ENCODE measurements at regions not wholly inside any gene's neighbourhood (a gene's known extent, or its start where the extent isn't known, plus 50 kb on each side); places are given as distances from the start of the nearest gene placed in this dataset.

DNA sequence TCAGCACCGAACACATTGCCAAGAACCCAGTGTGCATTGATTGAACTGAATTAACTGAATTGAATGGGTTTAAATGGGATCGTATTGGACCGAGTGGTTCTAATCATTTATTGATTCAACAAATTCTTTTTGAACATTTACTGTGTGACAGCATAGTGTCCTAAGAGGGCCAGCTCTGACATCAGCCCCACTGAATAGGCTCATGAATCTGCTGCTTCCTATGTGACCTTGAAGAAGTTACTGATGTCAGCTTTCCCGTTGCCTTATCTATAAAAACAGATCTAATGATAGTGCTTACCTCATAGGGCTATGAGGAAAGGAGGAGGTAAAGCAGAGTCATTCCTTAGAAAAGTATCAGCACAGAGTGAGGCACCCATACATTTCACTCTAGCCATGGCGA is 226.3 kb downstream of the CBLN1 start:
- ATAC-seq (ENCODE audit: low read depth) = no peak
- no peak for DNase-seq
- H2AFZ ChIP-seq (ENCODE audit: insufficient read depth, low read depth, low read length, poor library complexity, severe bottlenecking) = no peak overlapping the region
- H3K27ac Mint-ChIP-seq = no peak overlapping the region
- no peaks in the 10 kb centered on the region for H3K4me1 ChIP-seq (ENCODE audit: control insufficient read depth in 2 of 2, insufficient read depth in 2 of 2, low read length in 2 of 2)
- H3K27me3 Mint-ChIP-seq = no peaks in the 10 kb centered on the region
- H3K9ac ChIP-seq (ENCODE audit: low read length) = no peak overlapping the region
- no peaks in the 10 kb centered on the region for H3K79me2 ChIP-seq (ENCODE audit: control insufficient read depth, insufficient read depth, low read length)
- H4K20me1 ChIP-seq (ENCODE audit: control insufficient read depth, insufficient read depth, low read length, poor library complexity, severe bottlenecking) = no peaks in the 10 kb centered on the region
- H3K4me1 Mint-ChIP-seq = peaks cover 2% of the 10 kb centered on the region
- no peak overlapping the region for H3K4me3 Mint-ChIP-seq
- no peaks in the 10 kb centered on the region for H3K27me3 ChIP-seq (replicated peaks in 1 of 4; ENCODE audit: control extremely low read depth in 1 of 4, control insufficient read depth in 3 of 4, insufficient read depth in 4 of 4, low read length in 3 of 4)
- ChIA-PET POLR2A (no interaction called here), CTCF (no interaction called here)
- no CpG with 5 or more reads among the region's 5 CpGs for WGBS (ENCODE audit: insufficient coverage)
- H3K9me3 ChIP-seq (ENCODE audit: control extremely low read depth in 1 of 3, control insufficient read depth in 2 of 3, insufficient read depth in 1 of 3, low read length in 2 of 3) = peaks cover 0 to 5% (median 0%) of the 10 kb centered on the region in 3 donors
- no peaks in the 10 kb centered on the region for H3K9me3 Mint-ChIP-seq (ENCODE audit: insufficient read depth)
- no peaks in the 10 kb centered on the region for H3K36me3 ChIP-seq (replicated peaks in 1 of 2; ENCODE audit: control extremely low read depth in 1 of 2, control insufficient read depth in 1 of 2, extremely low read depth in 1 of 2, insufficient read depth in 2 of 2, low read length in 1 of 2)
- no peak overlapping the region for H3K4me3 ChIP-seq (ENCODE audit: control extremely low read depth in 1 of 5, extremely low read depth in 1 of 5, insufficient read depth in 1 of 5, low read depth in 2 of 5, low read length in 4 of 5)
- TF ChIP-seq, protein P1, sequence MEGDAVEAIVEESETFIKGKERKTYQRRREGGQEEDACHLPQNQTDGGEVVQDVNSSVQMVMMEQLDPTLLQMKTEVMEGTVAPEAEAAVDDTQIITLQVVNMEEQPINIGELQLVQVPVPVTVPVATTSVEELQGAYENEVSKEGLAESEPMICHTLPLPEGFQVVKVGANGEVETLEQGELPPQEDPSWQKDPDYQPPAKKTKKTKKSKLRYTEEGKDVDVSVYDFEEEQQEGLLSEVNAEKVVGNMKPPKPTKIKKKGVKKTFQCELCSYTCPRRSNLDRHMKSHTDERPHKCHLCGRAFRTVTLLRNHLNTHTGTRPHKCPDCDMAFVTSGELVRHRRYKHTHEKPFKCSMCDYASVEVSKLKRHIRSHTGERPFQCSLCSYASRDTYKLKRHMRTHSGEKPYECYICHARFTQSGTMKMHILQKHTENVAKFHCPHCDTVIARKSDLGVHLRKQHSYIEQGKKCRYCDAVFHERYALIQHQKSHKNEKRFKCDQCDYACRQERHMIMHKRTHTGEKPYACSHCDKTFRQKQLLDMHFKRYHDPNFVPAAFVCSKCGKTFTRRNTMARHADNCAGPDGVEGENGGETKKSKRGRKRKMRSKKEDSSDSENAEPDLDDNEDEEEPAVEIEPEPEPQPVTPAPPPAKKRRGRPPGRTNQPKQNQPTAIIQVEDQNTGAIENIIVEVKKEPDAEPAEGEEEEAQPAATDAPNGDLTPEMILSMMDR (IDR thresholded peaks at IDR 0.05) = no peak
- TF ChIP-seq EZH2 (IDR thresholded peaks at IDR 0.05; ENCODE audit: borderline replicate concordance, insufficient read depth, low read depth, low read length, poor library complexity, severe bottlenecking) = no peak
- no peak overlapping the region for H3K4me2 ChIP-seq (replicated peaks; ENCODE audit: low read depth, low read length, poor library complexity, severe bottlenecking)
- no peak overlapping the region for H3K27ac ChIP-seq (ENCODE audit: low read length in 2 of 2)
- intact Hi-C loops (cut with micrococcal nuclease) = no loop called here

DNA sequence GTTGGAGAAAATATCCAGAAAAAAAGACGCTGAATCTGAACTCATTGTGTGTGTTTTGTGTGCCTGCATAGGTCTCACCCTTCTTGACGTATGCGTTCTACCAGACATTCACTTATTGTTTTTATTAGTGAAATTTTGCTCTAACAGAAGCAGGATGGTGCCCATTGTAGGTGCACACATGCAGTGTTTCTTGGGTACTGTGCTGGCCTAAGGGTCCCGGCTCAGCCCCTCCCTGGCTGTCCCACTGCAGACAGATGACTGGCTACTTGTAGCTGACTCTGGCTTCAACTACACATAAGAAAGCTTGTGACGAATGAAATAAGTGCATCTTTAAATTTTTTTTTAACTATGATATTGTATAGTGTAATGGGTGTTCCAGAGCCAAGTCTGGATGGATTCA is 227.0 kb downstream of the CBLN1 start:
- CTCF ChIA-PET = no interaction called here
- Histone ChIP-seq H3K4me1 (ENCODE audit: control insufficient read depth in 2 of 2, insufficient read depth in 2 of 2, low read length in 2 of 2) (no peaks in the 10 kb centered on the region), H3K4me2 (replicated peaks; ENCODE audit: low read depth, low read length, poor library complexity, severe bottlenecking) (no peak overlapping the region), H3K79me2 (ENCODE audit: control insufficient read depth, insufficient read depth, low read length) (no peaks in the 10 kb centered on the region), H4K20me1 (ENCODE audit: control insufficient read depth, insufficient read depth, low read length, poor library complexity, severe bottlenecking) (no peaks in the 10 kb centered on the region), H3K9me3 (ENCODE audit: control extremely low read depth in 1 of 3, control insufficient read depth in 2 of 3, insufficient read depth in 1 of 3, low read length in 2 of 3) (peaks cover 0 to 5% (median 0%) of the 10 kb centered on the region in 3 donors), H3K4me3 (ENCODE audit: control extremely low read depth in 1 of 5, extremely low read depth in 1 of 5, insufficient read depth in 1 of 5, low read depth in 2 of 5, low read length in 4 of 5) (no peak overlapping the region), H2AFZ (ENCODE audit: insufficient read depth, low read depth, low read length, poor library complexity, severe bottlenecking) (no peak overlapping the region), H3K36me3 (replicated peaks in 1 of 2; ENCODE audit: control extremely low read depth in 1 of 2, control insufficient read depth in 1 of 2, extremely low read depth in 1 of 2, insufficient read depth in 2 of 2, low read length in 1 of 2) (no peaks in the 10 kb centered on the region), H3K27me3 (replicated peaks in 1 of 4; ENCODE audit: control extremely low read depth in 1 of 4, control insufficient read depth in 3 of 4, insufficient read depth in 4 of 4, low read length in 3 of 4) (no peaks in the 10 kb centered on the region), H3K27ac (ENCODE audit: low read length in 2 of 2) (no peak overlapping the region), H3K9ac (ENCODE audit: low read length) (no peak overlapping the region)
- no peaks in the 10 kb centered on the region for H3K9me3 Mint-ChIP-seq (ENCODE audit: insufficient read depth)
- no peak overlapping the region for H3K4me3 Mint-ChIP-seq
- ATAC-seq (ENCODE audit: low read depth) = no peak
- POLR2A ChIA-PET = no interaction called here
- H3K27ac Mint-ChIP-seq = no peak overlapping the region
- intact Hi-C loops (cut with micrococcal nuclease) = no loop called here
- WGBS (ENCODE audit: insufficient coverage) = 100% methylated on average over 1 of the region's 5 CpGs
- TF ChIP-seq, protein P1 (IDR thresholded peaks at IDR 0.05) = no peak
- TF ChIP-seq EZH2 (IDR thresholded peaks at IDR 0.05; ENCODE audit: borderline replicate concordance, insufficient read depth, low read depth, low read length, poor library complexity, severe bottlenecking) = no peak
- DNase-seq = no peak
- no peaks in the 10 kb centered on the region for H3K27me3 Mint-ChIP-seq
- peaks cover 2% of the 10 kb centered on the region for H3K4me1 Mint-ChIP-seq

Data from B cell (primary cell).